PC-9 (cell line): ENCODE measurements at regions not wholly inside any gene's neighbourhood (a gene's known extent, or its start where the extent isn't known, plus 50 kb on each side); places are given as distances from the start of the nearest gene placed in this dataset.

Experiments
- BruUV-seq: library from RNA; stranded (reverse); fragments of 400-500 nt; replicated peaks from 2 replicates; lab custom pipeline; 2021; lab: Mats Ljungman, UMichigan
- CTCF ChIA-PET: fragments of 300-600 bp; sonication (Branson Sonifier 250); formaldehyde crosslinking; loops from one replicate; lab custom pipeline; 2022; ENCODE audit warnings: antibody characterized with exemption; lab: Charles Lee
- POLR2A ChIA-PET: fragments of 300-600 bp; sonication (Branson Sonifier 250); formaldehyde crosslinking; loops from one replicate; lab custom pipeline; 2022; ENCODE audit warnings: antibody characterized with exemption; ENCODE audit not compliant: unreplicated experiment; lab: Charles Lee
- DNase-seq, 2 experiments: peaks; one replicate each; pipeline versions ENCODE4 v3.0.0 to v3.0.0-alpha.2; 2015 to 2022; ENCODE audit warnings: mixed read lengths in 1 of 2
- H2AFZ ChIP-seq: fragments of 200-600 bp; sonication (generic); 2 replicates; pipeline ENCODE4 v1.8.1; 2017; ENCODE audit warnings: antibody characterized with exemption
- H3F3A ChIP-seq: fragments of 200-600 bp; sonication (generic); 2 replicates; pipeline ENCODE4 v1.8.1; 2017; ENCODE audit warnings: antibody characterized with exemption, mild to moderate bottlenecking, low read depth; ENCODE audit not compliant: insufficient read depth
- H3K27ac ChIP-seq: fragments of 200-600 bp; sonication (generic); 2 replicates; pipeline ENCODE4 v1.6.1; 2016; ENCODE audit warnings: mixed run types
- H3K27me3 ChIP-seq: fragments of 200-600 bp; sonication (generic); 2 replicates; pipeline ENCODE4 v1.6.1; 2016; ENCODE audit warnings: low read depth, mixed run types; ENCODE audit not compliant: insufficient read depth
- H3K36me3 ChIP-seq: fragments of 200-600 bp; sonication (generic); 2 replicates; pipeline ENCODE4 v1.6.1; 2016; ENCODE audit warnings: low read depth, mixed run types
- H3K4me1 ChIP-seq: fragments of 200-600 bp; sonication (generic); replicated peaks from 2 replicates; pipeline ENCODE4 v1.6.1; 2016; ENCODE audit warnings: mixed run types; ENCODE audit not compliant: insufficient read depth
- H3K4me2 ChIP-seq: fragments of 200-600 bp; sonication (generic); 2 replicates; pipeline ENCODE4 v1.6.1; 2017; ENCODE audit warnings: mixed run types
- H3K4me3 ChIP-seq: fragments of 200-600 bp; sonication (generic); 2 replicates; pipeline ENCODE4 v1.6.1; 2016; ENCODE audit warnings: mixed run types
- H3K79me2 ChIP-seq: fragments of 200-600 bp; sonication (generic); 2 replicates; pipeline ENCODE4 v1.6.1; 2017; ENCODE audit warnings: low read depth, mixed run types
- H3K9me2 ChIP-seq: fragments of 200-600 bp; sonication (generic); 2 replicates; pipeline ENCODE4 v1.8.1; 2017; ENCODE audit warnings: mild to moderate bottlenecking; ENCODE audit not compliant: insufficient read depth
- H3K9me3 ChIP-seq: fragments of 200-600 bp; sonication (generic); 2 replicates; pipeline ENCODE4 v1.8.1; 2016; ENCODE audit warnings: low read depth; ENCODE audit not compliant: insufficient read depth
- H4K20me1 ChIP-seq: fragments of 200-600 bp; sonication (generic); 2 replicates; pipeline ENCODE4 v1.8.1; 2017; ENCODE audit not compliant: insufficient read depth
- CTCF ChIP-seq: fragments of 200-600 bp; sonication (generic); conservative IDR thresholded peaks from 2 replicates; pipeline ENCODE4 v1.6.1; 2017; ENCODE audit warnings: mixed run types, antibody characterized with exemption, mild to moderate bottlenecking, moderate library complexity
- EZH2 ChIP-seq: fragments of 200-600 bp; sonication (generic); IDR thresholded peaks from 2 replicates; pipeline ENCODE4 v1.8.0; 2017; ENCODE audit warnings: antibody characterized with exemption, low read depth
- intact Hi-C: fragments of 100-400 bp; cut with micrococcal nuclease; formaldehyde crosslinking; loops from one replicate; pipeline ENCODE4 v1.10.0; 2022; ENCODE audit not compliant: unreplicated experiment

GRCh38 chr9:82526577-82526976 is 536.4 kb downstream of the RASEF start:
- BruUV-seq, result no TSS peak
- H3K9me3 ChIP-seq, result no peaks in the 10 kb centered on the region; the same call in 1 of the 2 replicates
- ChIA-PET CTCF (no interaction called here), POLR2A (no interaction called here)
- H3K36me3 ChIP-seq, result no peaks in the 10 kb centered on the region
- H3K27ac ChIP-seq, result no peak overlapping the region
- H3K4me2 ChIP-seq, result no peak overlapping the region
- no peak overlapping the region for H3K4me3 ChIP-seq
- H2AFZ ChIP-seq, result no peak overlapping the region
- intact Hi-C loops, result no loop called here
- no peak for TF ChIP-seq EZH2
- no peak for TF ChIP-seq CTCF
- H3F3A ChIP-seq, result no peaks in the 10 kb centered on the region
- H4K20me1 ChIP-seq, result no peaks in the 10 kb centered on the region
- H3K4me1 ChIP-seq, result no peaks in the 10 kb centered on the region
- H3K79me2 ChIP-seq, result no peaks in the 10 kb centered on the region
- no peaks in the 10 kb centered on the region for H3K27me3 ChIP-seq
- no peak for DNase-seq
- H3K9me2 ChIP-seq, result 0 out of 2 replicates have a peak, but pooled peaks cover 4% of the 10 kb centered on the region

- H3K79me2 ChIP-seq, result no peaks in the 10 kb centered on the region
- H4K20me1 ChIP-seq, result no peaks in the 10 kb centered on the region
- ChIA-PET CTCF (no interaction called here), POLR2A (interaction anchor here (0.6 kb wide), 1 partner anchor 25 kb away, joined by 5 read pairs; no protein-coding TSS in a partner anchor)
- no peaks in the 10 kb centered on the region for H3F3A ChIP-seq
- H2AFZ ChIP-seq, result no peak overlapping the region
- no peaks in the 10 kb centered on the region for H3K9me2 ChIP-seq
- H3K36me3 ChIP-seq, result no peaks in the 10 kb centered on the region
- no peak overlapping the region for H3K4me2 ChIP-seq
- no TSS peak for BruUV-seq
- no peaks in the 10 kb centered on the region for H3K4me1 ChIP-seq
- H3K4me3 ChIP-seq, result no peak overlapping the region
- H3K9me3 ChIP-seq, result no peaks in the 10 kb centered on the region
- no peak overlapping the region for H3K27ac ChIP-seq
- TF ChIP-seq EZH2, result no peak
- TF ChIP-seq CTCF, result no peak
- no peaks in the 10 kb centered on the region for H3K27me3 ChIP-seq
- intact Hi-C loops, result loop anchor here (1.0 to 5.0 kb wide), 3 partner anchors 381 to 974 kb away; no protein-coding TSS in a partner anchor
- DNase-seq, result no peak
Observed at GRCh38 chr9:82531795-82532194, 531.1 kb downstream of the RASEF start.

GRCh38 chr9:82532504-82533180 is 530.3 kb downstream of the RASEF start:
- intact Hi-C loops, result loop anchor here (1.0 to 5.0 kb wide), 3 partner anchors 380 to 975 kb away; no protein-coding TSS in a partner anchor
- POLR2A ChIA-PET, result no interaction called here
- Histone ChIP-seq H3K27me3 (no peaks in the 10 kb centered on the region), H3K36me3 (no peaks in the 10 kb centered on the region), H3K79me2 (no peaks in the 10 kb centered on the region), H3K9me3 (no peaks in the 10 kb centered on the region), H3K4me1 (no peaks in the 10 kb centered on the region), H3K4me2 (no peak overlapping the region), H2AFZ (no peak overlapping the region), H3F3A (no peaks in the 10 kb centered on the region), H3K9me2 (no peaks in the 10 kb centered on the region), H4K20me1 (no peaks in the 10 kb centered on the region), H3K27ac (no peak overlapping the region), H3K4me3 (no peak overlapping the region)
- TF ChIP-seq EZH2 (no peak), CTCF (peak; percentile 40; the same call in 1 of the 2 replicates)
- CTCF ChIA-PET, result no interaction called here
- no TSS peak for BruUV-seq
- DNase-seq, result no peak
